CMK (cell line): ENCODE measurements at regions not wholly inside any gene's neighbourhood (a gene's known extent, or its start where the extent isn't known, plus 50 kb on each side); places are given as distances from the start of the nearest gene placed in this dataset.

Experiments
- DNase-seq: peaks from one replicate; pipeline ENCODE4 v3.0.0-alpha.2; 2010; ENCODE audit warnings: low read depth

DNA sequence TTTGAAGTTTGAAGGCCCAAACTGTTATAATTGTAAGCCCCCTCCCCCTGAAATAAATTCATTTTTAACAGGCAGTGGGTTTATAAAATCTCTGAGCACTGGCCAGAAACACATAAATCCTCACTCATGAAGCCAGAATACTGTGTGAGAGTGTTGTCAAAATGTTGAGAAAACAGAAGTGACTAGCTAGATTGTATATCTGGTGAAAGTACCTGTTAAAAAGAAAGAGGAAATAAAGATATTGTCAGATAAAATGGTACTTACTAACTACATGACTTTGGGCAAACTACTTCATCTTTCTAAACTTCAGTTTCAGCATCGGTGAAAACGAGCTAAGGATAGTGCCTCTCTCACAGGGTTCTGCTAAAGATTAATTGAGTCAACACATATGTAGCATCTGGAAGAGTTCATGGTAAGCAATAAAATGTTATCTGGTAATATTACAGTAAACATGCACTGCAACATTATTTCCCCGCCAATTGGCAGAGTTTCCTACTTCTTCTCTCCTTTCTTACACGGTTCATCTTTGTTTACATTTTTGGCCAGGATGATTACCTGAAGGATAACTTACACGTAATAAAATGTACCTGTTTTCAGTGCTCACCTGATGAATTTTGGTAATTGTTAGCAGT lies 202.5 kb upstream of the CHRM2 start:
- no peak for DNase-seq

DNA sequence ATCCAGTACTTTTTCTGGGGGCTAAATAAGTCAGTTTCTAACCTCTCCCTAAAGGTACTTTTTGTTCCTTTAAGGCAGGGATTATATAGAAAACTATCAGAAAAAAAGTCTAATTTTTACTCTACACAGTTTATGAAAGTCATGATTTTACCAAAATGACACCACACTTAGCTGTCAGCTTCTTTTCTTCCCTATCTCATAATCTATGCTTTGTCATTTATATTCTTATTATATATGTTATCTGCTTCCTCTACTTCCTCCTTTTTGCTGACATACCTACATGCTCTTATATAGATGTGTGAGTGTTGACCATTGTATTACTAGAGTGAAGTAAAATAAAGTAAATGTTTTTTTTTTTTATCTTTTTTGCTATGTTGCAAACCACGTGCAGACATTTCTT lies 203.9 kb upstream of the CHRM2 start:
- no peak for DNase-seq

DNA sequence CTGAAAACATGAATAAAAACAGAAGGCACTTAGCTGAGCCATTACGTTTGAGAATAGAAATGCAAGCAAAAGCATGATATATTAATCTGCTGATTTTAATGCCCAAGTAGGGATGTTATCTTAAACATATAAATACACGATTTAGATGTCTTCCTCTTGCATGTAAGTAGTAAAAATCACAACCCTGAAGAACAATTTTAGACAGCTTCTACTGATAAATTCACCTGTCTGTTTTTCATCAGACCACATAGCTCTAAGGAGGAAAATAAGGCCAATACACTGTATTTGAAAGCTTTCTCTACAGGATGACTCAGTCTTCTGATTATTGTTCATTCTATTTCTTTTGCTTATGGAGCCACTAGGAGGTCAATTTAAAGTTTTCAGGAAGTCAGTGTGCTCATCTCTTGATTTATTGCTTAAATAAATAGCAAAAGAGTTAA lies 210.9 kb upstream of the CHRM2 start:
- no peak for DNase-seq

GRCh38 chr7:136656516-136656915 lies 211.9 kb upstream of the CHRM2 start:
- no peak for DNase-seq

GRCh38 chr7:136655414-136655813 lies 213.0 kb upstream of the CHRM2 start:
- DNase-seq, result no peak

DNA sequence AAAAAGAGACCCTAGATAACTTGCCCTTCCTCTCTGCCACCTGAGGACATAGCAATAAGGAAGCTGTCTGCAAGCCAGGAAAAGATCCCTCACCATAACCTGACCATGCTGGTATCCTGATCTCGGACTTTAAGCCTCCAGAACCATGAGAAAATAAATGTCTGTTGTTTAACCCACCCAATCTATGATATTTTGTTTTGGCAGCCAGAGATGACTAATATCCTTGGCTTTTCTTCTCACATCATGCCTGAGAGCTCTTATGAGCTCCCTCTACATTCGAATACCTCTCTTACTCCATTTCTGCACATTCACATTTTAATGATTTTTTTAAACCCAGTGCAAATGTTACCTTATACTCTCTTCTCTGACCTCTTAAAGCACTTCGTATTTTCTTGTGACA lies 214.0 kb upstream of the CHRM2 start:
- no peak for DNase-seq

GRCh38 chr7:136652635-136653370 lies 215.6 kb upstream of the CHRM2 start:
- DNase-seq, result no peak

DNA sequence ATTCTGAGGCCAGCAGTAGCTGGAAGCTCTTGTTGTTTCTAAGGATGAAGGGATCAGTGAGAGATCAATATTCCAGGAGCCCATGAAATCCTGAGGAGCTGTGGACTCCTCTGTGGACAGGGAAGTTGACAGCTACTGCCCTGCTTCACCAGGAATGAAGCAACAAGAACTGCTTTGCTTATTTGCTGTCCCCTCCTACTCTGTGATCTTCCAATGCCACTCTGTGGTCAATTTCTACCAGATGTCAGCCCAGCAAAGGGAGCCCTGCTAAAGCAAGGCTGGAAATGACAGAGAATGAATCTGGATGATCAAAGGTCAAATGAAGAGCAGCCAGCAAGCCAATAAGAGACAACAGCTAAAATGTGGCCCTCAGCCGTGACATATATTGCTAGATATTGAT lies 227.5 kb upstream of the CHRM2 start:
- no peak for DNase-seq

DNA sequence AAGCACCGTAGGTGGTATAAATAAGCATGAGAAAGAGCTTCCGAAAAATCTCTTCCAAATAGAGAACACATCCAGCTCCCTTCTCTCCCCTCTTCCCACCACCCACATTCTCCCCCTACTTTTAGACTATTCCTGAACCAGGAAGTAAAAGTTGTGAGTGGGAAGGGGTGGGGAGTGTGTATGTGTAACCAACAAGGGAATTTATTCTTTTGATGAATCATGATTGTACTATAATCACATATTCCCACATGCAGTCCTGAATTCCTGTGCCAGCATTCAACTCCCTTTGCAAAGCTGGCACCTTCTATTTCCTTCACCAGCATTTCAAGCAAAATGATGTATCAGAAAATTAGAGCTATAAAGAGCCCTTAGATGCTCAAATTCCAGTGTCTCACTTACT lies 230.6 kb upstream of the CHRM2 start:
- no peak for DNase-seq

- no peak for DNase-seq
Measured at GRCh38 chr7:136635751-136636150, 232.7 kb upstream of the CHRM2 start.

DNA sequence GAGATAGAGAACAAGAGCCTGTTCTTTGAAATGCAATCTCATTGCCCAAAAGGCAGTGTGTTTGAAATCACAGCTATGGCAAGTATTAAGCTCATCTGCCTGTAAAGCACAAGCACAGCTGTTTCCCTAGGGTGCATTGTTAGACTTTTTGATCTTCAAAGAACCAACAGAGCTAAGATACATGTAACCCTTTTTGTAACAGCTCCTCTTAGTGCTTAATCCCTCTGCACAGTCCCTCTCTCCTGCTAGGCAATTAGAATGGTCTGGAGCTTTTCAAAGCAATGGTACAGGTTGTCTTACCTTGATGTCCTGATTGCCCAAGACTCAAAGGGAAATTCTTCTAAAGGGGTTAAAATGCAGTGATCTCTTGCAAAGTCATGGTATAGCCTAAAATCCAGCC lies 249.6 kb upstream of the CHRM2 start:
- no peak for DNase-seq

- no peak for DNase-seq
Measured at GRCh38 chr7:136617176-136617575, 251.3 kb upstream of the CHRM2 start.

GRCh38 chr7:136605532-136606329 lies 262.7 kb upstream of the CHRM2 start:
- DNase-seq, result no peak

DNA sequence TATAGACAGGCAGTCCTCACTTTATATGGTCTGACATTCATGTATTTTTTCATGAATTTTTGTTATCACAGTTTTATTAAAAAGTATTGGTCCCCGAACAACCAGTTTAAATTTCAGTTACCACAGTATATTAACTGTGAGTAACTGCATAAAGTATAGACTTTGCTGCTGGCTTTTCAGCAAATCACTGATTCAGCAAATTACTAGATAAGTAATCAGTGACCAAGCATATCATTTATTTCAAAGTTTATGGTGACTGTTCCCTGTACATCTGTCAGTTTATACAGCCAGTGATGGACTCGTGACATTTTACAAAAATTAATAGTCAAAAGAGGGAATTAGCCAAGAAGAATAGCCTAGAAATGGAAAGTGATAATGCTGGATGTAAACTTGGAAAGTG lies 266.7 kb upstream of the CHRM2 start:
- DNase-seq, result no peak

- DNase-seq, result no peak
Measured at GRCh38 chr7:136600475-136600874, 268.0 kb upstream of the CHRM2 start.

GRCh38 chr7:136594739-136595144 lies 273.7 kb upstream of the CHRM2 start:
- DNase-seq, result no peak

- no peak for DNase-seq
Measured at GRCh38 chr7:136588216-136588615, 280.2 kb upstream of the CHRM2 start.

GRCh38 chr7:136585954-136586670 lies 282.3 kb upstream of the CHRM2 start:
- no peak for DNase-seq

DNA sequence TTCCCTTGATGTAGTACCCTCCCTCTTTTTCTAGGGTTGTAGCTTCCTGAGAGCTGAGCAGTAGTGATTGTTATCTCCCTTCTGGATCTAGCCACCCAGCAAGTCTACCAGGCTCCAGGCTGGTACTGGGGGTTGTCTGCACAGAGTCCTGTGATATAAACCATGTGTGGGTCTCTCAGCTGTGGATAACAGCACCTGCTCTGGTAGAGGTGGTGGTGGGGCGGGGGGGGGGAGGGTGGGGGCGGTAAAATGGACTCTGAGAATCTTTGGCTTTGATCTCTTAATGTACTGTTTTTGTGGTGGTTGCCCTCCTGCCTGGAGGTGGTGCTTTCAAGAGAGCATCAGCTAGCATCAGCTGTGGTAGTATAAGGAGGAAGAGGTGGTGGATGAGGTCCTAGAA lies 302.0 kb upstream of the CHRM2 start:
- no peak for DNase-seq

- DNase-seq, result no peak
Measured at GRCh38 chr7:136555933-136556332, 312.5 kb upstream of the CHRM2 start.

DNA sequence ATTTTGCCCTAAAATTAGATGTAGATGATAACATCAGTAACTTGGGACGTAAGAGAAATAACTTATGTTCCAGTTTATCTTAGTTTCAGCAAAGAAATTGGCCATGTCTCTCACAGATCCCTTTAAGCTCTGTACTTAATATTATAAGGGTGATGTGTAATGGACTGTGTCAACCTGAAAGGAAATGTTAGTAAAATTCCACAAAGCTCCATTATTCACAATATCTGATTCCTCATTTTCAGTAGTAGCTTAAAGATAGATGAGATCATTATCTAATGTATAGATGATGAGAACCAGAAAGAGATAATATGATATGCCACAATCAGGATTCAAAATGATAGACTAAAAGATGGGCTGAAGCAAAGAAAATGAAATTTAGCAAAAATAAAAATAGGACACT lies 316.8 kb upstream of the CHRM2 start:
- no peak for DNase-seq

DNA sequence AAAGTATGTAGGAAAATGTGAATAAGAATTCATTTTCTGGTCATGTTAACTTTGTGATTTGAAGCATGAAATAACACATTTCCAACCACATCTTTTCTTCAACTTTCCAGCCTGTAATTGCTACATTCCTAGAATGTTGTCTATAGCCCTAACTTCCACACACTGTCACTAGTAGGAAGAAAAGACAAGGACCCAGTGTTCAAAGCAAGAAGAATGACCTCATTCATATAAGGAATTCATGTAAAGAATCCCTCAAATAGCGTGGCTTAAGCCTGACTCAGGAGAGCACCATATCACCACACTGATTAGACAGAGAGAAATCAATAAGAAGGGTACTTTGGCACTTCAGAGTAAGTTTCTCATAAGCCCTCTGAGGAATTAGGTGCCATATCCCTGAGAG lies 318.7 kb upstream of the CHRM2 start:
- DNase-seq, result no peak

GRCh38 chr7:136533732-136534131 lies 334.7 kb upstream of the CHRM2 start:
- no peak for DNase-seq
